Activated naive CD4-positive, alpha-beta T cell treated with anti-CD3 and anti-CD28 coated beads, Interleukin-2, amount 50 U/mL, for 72 hours (primary cell): ENCODE measurements at regions not wholly inside any gene's neighbourhood (a gene's known extent, or its start where the extent isn't known, plus 50 kb on each side); places are given as distances from the start of the nearest gene placed in this dataset.
"Not testable (repeated sequence)": the region's sequence is repeated elsewhere in the genome, so short reads cannot be mapped to it uniquely, and the experiment has no call there.

Source experiments
- ATAC-seq, 2 donors: fragments of 150-1000 bp; cut with Tn5 transposase; 2 replicates each; pipeline ENCODE4 v1.10.0; 2021; ENCODE audit warnings: mild to moderate bottlenecking in 2 of 2, moderate library complexity in 2 of 2
- DNase-seq, 2 donors: peaks; one replicate each; pipeline ENCODE4 v3.0.0; 2021 to 2022; ENCODE audit warnings: low spot score in 2 of 2
- H3K27ac Mint-ChIP-seq, 2 donors: one replicate each; pipeline ENCODE4 v1.8.0; 2022; ENCODE audit warnings: mild to moderate bottlenecking in 2 of 2, mixed read lengths in 2 of 2
- H3K36me3 Mint-ChIP-seq, 2 donors: one replicate each; pipeline ENCODE4 v1.8.0; 2022; ENCODE audit warnings: mixed read lengths in 2 of 2
- H3K9me3 Mint-ChIP-seq, 2 donors: one replicate each; pipeline ENCODE4 v1.8.0; 2022; ENCODE audit warnings: mixed read lengths in 2 of 2

DNA sequence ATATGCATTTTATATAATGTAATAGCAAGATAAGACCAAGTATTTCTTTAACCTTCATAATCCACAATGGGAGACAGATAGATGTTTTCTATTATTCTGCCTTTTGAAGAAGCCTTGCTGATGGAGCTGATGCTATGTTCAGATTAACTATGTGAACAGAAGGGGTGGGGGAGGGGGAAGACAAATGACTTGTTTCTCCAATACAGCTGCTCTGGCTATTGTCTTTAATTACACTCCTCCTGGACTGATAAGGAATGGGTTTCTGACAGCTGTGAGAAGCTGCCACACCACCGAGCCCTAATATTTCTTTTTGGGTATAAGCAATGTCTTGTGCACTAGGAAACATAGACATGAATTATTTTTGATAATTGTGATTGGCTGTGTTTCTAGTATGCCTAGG is 62.0 kb downstream of the CAVIN4 start:
- ATAC-seq (no peak), DNase-seq (no peak)
- Mint-ChIP-seq H3K27ac (no peak overlapping the region), H3K9me3 (peaks cover 14 to 19% of the 10 kb centered on the region in 2 donors), H3K36me3 (peaks cover 0 to 21% of the 10 kb centered on the region in 2 donors)

DNA sequence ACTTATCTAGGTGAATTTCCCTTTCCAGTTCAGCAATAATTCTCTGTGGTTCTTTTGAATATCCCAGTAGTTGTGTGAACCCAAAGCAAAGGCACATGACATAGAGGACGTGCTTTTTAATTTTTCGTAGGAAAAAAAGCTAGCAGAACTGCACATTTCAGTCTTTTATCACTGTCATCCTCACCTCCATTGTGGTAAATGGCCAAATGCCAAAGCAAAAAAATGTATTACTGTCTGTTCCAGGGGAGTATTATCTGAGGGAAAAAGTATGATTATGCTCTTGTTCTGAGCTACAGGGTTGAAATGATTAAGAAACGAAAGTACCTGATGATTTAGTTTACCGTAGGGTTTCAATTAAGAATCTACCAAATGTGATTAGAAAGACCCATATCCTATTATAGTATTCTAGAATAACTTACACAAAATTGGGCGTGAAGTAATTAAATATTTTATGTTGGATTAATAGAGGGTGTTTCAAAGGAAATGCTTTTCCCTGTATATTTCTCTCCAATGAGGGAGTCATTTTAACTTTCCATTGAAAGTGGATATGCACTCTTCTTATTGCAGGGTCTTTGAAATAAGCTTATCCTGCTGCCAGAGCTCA is 62.7 kb downstream of the CAVIN4 start:
- Mint-ChIP-seq H3K36me3 (peaks cover 0 to 18% of the 10 kb centered on the region in 2 donors), H3K9me3 (peaks cover 13 to 19% of the 10 kb centered on the region in 2 donors), H3K27ac (no peak overlapping the region)
- DNase-seq (no peak), ATAC-seq (no peak)

DNA sequence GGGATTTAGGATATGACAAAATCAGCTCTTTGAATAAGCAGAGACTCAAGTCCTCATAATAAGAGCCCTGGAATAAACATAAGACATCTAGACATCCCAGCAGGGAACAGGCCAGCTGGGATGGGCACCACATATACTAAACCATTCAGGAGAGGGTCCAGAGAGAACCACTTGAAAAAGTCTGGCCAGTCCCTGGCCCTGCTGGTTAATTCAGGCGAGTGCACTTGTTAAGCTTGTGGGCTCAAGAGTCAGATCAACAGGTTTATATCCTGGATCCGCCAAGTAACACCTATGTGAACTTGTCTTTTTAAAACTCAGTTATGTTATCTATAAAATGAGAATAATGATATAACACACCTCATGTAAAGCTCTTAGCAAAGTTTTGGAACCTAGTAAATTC is 63.3 kb downstream of the CAVIN4 start:
- Mint-ChIP-seq H3K9me3 (peaks cover 11 to 19% of the 10 kb centered on the region in 2 donors), H3K27ac (no peak overlapping the region), H3K36me3 (peaks cover 0 to 18% of the 10 kb centered on the region in 2 donors)
- no peak for DNase-seq
- no peak for ATAC-seq

DNA sequence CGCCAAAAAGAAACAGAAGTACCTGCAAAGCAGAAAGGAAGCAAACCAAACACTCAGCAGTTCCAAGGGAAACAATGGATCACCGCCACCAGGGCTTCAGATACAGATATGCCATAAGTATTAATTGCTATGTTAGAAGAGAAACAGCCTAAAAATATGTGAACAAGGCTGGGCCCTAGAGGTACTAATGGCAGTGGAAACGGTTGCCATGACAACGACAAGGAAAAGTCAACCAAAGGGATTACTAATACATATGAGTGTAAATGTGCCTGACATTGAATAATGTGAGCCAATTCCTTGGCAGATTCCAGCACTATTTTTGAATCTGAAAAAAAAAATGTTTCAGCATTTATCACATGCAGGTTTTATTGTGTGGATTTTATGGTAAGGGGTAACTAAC is 75.0 kb downstream of the CAVIN4 start:
- Mint-ChIP-seq H3K36me3 (peaks cover 14 to 20% of the 10 kb centered on the region in 2 donors), H3K9me3 (peaks cover 18% of the 10 kb centered on the region in 2 donors), H3K27ac (no peak overlapping the region)
- ATAC-seq (no peak), DNase-seq (no peak)

DNA sequence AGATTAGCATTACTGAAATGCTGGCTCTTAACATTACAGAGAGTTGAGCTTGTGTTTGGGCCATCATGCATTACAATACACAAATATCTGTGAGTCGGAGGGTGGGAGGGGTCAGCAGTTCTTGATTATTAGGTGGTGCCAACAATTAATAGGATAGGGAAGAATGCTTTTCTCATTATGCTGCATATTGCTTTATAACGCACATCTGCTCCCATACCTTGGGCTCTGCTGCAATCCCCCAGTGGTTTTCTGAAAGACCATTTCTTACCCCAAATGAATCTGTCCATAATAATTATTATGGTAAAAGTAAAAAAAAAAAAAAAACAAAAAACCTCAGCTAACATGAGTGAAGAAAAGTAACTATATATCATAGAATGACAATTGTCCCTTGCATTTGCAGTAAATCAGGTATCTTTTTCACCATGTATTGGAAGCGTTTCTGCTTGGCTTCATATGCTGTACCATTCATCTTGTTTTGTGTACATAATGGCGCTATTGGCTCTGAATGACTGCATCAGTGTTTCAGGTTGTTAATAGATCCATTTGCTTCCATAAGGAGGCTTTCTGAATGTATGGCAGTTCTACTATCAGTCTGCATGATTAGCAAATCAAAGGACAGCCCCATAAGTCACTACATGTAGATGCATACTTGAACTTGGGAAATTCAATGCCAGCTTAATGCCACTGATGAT is 75.9 kb downstream of the CAVIN4 start:
- Mint-ChIP-seq H3K9me3 (peaks cover 22% of the 10 kb centered on the region in 2 donors), H3K27ac (no peak overlapping the region), H3K36me3 (peaks cover 14 to 20% of the 10 kb centered on the region in 2 donors)
- ATAC-seq (no peak), DNase-seq (no peak)

DNA sequence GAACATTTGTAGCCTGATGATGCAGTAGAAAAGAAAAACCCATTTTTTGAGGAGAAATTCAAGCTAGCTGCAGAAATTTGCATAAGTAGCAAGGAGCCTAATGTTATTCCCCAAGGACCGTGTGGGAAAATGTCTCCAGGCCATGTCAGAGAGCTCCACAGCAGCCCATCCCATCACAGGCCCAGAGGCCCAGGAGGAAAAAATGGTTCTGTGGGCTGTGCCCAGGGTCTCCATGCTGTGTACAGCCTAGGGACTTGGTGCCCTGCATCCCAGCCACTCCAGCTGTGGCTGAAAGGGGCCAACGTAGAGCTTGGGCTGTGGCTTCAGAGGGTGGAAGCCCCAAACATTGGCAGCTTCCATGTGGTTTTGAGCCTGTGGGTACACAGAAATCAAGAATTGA is 79.0 kb downstream of the CAVIN4 start:
- not testable (repeated sequence) for ATAC-seq, DNase-seq, H3K27ac Mint-ChIP-seq
- Mint-ChIP-seq H3K36me3 (peaks cover 14 to 20% of the 10 kb centered on the region in 2 donors), H3K9me3 (peaks cover 22 to 26% of the 10 kb centered on the region in 2 donors)

DNA sequence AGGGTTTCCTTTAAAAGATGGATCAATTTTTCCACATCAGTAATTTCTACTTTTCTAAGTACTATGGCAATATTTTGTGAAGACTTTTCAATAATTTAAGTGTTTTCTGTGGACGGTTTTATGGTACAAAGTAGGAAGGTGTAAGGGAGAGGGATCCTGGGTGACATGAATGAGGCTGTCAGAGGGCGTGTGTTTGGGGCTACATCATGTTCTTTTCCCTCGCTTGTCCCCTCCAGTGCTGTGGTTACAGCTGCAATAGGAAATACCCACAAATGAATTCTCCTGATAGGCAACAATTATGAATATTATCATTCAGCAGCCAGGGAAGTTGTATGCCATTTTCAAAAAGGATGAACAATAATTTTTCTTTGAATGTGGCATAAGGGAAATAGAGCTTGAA is 83.8 kb downstream of the CAVIN4 start:
- Mint-ChIP-seq H3K27ac (no peak overlapping the region), H3K9me3 (peaks cover 10 to 15% of the 10 kb centered on the region in 2 donors), H3K36me3 (peaks cover 8% of the 10 kb centered on the region in 2 donors)
- ATAC-seq (no peak), DNase-seq (no peak)

DNA sequence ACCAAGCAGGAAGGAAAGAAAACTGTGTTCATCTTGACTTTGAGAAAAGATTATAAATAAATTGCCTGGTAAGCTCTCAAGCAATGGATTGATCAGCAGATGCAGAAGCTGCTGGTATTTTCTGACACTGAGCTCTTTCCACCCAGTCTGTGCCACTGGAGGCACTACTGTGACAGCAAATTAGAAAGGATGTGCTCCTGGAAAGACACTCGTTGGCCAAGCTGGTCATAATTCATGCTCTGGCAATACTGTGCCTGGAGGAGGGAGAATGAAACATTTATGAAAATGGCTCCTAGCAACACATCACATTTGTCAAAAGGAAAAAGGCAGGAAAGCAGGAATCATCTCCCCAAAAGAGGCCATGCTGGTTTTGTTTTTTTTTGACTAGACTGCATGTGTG is 84.2 kb downstream of the CAVIN4 start:
- no peak for ATAC-seq
- Mint-ChIP-seq H3K27ac (no peak overlapping the region), H3K9me3 (peaks cover 10 to 15% of the 10 kb centered on the region in 2 donors), H3K36me3 (peaks cover 4 to 7% of the 10 kb centered on the region in 2 donors)
- DNase-seq = no peak

DNA sequence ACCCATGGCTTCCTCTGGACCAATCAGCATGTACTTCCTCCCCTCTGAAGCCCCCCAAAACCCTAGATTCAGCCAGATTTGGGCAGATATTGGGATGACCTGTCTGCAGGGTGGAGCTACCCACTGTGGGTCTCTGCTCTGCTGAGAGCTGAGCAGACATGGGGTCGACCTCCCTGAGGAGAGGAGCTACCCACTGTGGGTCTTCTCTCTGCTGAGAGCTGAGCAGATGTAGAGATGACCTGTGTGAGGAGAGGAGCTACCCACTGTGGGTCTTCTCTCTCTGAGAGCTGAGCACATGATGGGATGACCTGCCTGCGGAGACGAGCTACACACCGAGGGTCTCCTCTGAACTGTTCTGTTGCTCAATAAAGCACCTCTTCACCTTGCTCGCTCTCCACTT is 89.6 kb downstream of the CAVIN4 start:
- Mint-ChIP-seq H3K27ac (no peak overlapping the region), H3K9me3 (no peaks in the 10 kb centered on the region), H3K36me3 (no peaks in the 10 kb centered on the region)
- ATAC-seq (no peak), DNase-seq (no peak)

DNA sequence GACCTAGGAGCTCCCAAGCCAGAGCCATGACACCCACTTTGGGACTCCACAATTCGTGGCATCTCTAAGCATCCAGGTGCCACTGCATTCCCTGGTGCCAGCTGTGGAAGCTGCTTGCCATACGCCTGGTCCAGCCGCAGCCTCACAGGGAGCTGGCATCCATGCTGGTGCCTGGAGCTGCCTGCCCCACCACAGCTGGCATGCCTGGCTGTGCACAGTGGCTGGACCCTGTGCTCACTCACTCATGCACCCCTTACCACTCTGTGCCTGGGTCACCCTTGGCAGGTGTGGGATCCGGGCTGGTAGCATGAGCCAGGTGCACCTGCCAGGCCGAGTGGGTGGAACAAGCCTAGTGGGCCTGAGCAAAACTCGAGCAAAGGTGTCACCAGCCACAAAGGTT is 90.1 kb downstream of the CAVIN4 start:
- H3K27ac Mint-ChIP-seq = no peak overlapping the region
- no peaks in the 10 kb centered on the region for H3K9me3 Mint-ChIP-seq
- H3K36me3 Mint-ChIP-seq = no peaks in the 10 kb centered on the region
- ATAC-seq = no peak
- no peak for DNase-seq

DNA sequence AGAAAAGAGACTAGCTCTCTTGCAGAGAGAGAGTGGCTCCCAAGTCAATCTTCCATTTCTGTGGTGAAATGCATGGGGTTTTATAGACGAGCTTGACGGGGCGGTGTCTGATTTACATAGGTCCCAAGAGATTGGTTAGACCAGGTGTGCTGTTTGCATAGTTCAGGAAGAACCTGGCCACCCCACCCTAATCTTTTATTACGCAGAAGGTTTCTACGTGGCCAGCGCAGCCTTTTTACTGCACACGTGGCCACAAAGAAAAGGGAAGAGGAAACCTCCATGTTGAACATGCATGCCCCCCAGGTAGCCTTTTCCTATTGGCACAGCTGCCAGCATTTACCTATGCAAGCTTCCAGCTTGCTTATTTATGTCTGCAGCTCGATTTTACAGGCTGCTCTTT is 92.1 kb downstream of the CAVIN4 start:
- no peaks in the 10 kb centered on the region for H3K9me3 Mint-ChIP-seq
- no peak for ATAC-seq
- H3K36me3 Mint-ChIP-seq = no peaks in the 10 kb centered on the region
- H3K27ac Mint-ChIP-seq = no peak overlapping the region
- no peak for DNase-seq

DNA sequence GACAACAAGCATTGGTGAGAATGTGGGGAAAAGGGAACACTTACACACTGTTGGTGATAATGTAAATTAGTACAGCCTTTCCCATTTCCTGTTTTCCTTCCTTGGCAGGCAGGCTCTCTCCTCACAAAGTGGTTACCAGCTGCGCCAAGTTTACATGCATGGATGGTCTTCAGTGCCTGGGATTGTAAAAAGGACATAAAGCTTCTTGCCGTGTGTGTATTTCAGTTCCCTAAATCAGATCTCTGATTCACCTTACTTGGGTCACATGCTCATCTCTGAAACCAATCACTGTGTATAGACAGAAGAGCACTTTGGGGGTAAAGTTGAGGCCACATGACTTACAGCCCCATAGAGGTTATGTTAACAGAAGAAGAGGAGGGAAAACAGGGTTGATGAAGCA is 92.8 kb downstream of the CAVIN4 start:
- no peaks in the 10 kb centered on the region for H3K9me3 Mint-ChIP-seq
- no peak overlapping the region for H3K27ac Mint-ChIP-seq
- no peak for DNase-seq
- H3K36me3 Mint-ChIP-seq = no peaks in the 10 kb centered on the region
- no peak for ATAC-seq

DNA sequence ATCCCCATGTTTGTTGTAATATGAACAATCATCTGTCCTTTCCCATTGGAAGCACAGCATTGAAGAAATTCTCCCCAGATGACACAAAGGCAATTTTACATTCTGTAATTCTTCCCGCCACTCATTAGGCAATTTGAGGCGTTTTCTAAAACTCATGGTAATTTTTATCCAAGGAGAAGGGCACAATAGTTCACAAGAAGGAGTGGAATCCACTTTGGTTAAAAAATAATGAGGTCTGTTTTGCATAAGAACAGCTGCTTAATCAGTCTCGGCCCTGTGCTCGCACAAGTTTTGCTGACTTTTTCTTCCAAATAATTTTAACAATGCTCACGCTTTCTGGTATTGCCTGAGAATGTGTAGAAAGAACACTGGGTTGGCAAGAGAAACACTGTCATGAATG is 94.0 kb downstream of the CAVIN4 start:
- DNase-seq (no peak), ATAC-seq (no peak)
- H3K36me3 Mint-ChIP-seq = no peaks in the 10 kb centered on the region
- H3K9me3 Mint-ChIP-seq = no peaks in the 10 kb centered on the region
- no peak overlapping the region for H3K27ac Mint-ChIP-seq

DNA sequence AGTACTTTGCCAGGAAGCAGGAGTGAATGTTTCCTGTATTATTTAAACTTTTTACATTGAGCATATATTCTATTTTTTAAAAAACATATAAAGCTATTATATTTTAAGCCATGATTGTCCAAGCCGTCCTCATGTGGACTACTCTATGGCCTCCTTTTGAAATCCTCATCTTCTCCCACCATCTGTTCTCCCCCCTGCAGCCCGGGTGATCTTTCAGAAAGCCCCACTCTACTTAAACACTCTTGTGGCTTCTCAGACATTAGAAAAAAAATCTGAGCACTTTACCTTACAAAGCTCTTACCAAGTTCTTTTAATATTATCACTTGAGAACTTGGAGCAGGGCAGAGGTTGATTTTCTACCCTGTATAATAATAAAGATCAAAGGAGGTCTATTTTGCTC is 95.4 kb downstream of the CAVIN4 start:
- Mint-ChIP-seq H3K36me3 (no peaks in the 10 kb centered on the region), H3K9me3 (no peaks in the 10 kb centered on the region), H3K27ac (no peak overlapping the region)
- no peak for ATAC-seq
- no peak for DNase-seq

DNA sequence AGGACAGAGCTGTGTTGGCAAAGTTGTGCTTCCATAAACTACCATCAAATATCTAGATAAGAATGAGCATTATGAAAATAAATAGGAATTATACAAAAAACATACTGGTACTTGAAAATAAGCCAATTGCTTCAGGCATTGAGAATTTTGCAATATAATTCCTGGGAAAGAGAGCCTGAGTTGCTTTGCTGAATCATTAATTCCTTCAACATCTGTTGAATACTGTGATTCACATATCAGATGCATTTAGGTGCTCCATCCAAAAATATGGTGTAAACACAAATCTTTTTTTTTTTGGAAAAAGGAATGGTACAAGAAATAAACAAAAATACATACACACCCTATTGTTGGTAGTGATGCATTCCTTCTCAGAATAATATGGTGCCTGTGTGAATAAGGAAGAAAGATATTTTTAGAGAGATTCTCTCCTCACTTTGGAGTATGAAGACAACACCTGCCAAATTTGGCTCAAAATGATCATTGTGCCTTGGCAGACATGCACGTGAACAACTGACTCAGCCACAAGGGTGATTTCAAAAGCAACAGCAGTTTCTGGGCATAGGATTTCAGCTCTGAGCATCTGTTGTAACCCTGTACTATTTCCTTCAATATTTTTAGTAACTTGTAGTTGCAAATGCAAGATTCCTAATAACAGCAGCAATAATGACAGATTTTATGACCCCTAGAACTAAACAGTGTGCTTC is 96.7 kb downstream of the CAVIN4 start:
- no peaks in the 10 kb centered on the region for H3K36me3 Mint-ChIP-seq
- H3K27ac Mint-ChIP-seq = no peak overlapping the region
- H3K9me3 Mint-ChIP-seq = no peaks in the 10 kb centered on the region
- DNase-seq = no peak
- ATAC-seq = no peak

DNA sequence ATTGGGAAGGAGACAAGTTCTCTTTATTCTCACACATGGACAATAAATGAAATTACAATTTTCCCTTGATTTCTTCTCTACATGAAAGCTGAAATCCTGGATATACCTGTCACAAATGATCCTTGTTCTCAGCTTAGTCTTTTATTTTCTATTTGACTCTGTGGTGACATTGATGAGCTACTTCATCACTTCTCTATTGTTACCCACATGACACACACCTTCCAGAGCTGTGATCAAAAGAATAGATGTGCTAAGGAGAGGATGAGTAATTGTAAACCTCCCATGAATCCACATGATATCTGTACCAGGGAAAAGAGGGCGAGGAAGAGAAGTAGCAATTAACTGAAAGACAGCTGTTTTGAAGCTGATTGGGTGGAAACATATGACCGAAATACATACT is 102.0 kb downstream of the CAVIN4 start:
- no peaks in the 10 kb centered on the region for H3K9me3 Mint-ChIP-seq
- H3K27ac Mint-ChIP-seq = no peak overlapping the region
- no peak for DNase-seq
- H3K36me3 Mint-ChIP-seq = no peaks in the 10 kb centered on the region
- peak in 1 of 2 donors; percentile 77 for ATAC-seq

DNA sequence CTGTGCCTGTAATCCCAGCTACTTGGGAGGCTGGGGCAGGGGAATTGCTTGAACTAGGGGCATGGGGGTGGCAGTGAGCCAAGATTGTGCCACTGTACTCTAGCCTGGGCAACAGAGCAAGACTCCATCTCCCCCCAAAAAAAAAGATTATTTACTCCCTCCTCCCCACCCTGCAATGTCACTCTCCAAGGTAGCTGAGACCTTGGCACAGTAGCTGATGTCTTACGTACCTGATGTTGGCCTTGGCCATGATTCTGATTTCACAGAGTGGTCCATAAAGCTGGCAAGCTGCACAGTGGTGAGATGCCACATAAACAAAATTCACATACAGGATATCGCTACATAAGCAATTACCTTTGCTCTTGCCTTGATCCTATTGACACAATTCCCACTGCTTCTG is 108.5 kb downstream of the CAVIN4 start:
- Mint-ChIP-seq H3K36me3 (no peaks in the 10 kb centered on the region), H3K27ac (no peak overlapping the region)
- ATAC-seq = no peak

DNA sequence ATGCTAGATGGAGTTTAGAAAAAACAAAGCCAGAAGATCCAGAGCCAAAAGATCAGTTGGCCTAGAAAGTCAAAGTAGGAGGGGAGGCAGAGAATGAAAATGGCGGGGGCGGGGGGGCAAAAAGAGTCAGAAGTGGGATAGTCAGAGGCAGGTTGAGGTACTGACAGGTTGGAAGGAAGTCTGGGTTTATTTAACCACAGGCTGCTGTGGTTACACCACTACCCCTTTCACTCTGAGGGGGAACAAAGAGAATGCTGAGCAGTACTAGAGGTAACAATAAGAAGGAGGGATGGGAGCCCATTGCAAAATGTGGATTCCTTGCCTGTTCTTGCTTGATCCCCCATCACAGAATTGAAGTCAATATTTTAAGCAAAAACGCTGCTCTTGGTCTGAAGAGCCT is 111.8 kb downstream of the CAVIN4 start:
- Mint-ChIP-seq H3K9me3 (no peaks in the 10 kb centered on the region), H3K27ac (no peak overlapping the region)
- peak; percentile 44 to 74 for ATAC-seq

More for the DNA sequence above, 108.5 kb downstream of the CAVIN4 start:
- no peaks in the 10 kb centered on the region for H3K9me3 Mint-ChIP-seq
- no peak for DNase-seq

More for the DNA sequence above, 111.8 kb downstream of the CAVIN4 start:
- no peak for DNase-seq
- no peaks in the 10 kb centered on the region for H3K36me3 Mint-ChIP-seq
